ENCODE measurements at regions not wholly inside any gene's neighbourhood (a gene's known extent, or its start where the extent isn't known, plus 50 kb on each side); places are given as distances from the start of the nearest gene placed in this dataset.

GRCh38 chr10:8240861-8241260, 186.4 kb downstream of the GATA3 start:
- H3K27ac ChIP-seq (ENCODE audit: low read depth, low read length), result no peak overlapping the region
- H4K20me1 ChIP-seq (ENCODE audit: low read depth, low read length), result no peaks in the 10 kb centered on the region
- no peaks in the 10 kb centered on the region for H3K79me2 ChIP-seq (ENCODE audit: insufficient read depth, low read length)
- H3K9me2 ChIP-seq (replicated peaks; ENCODE audit: insufficient read depth, low read length), result no peaks in the 10 kb centered on the region
- H3F3A ChIP-seq (ENCODE audit: insufficient read depth), result no peaks in the 10 kb centered on the region
- TF ChIP-seq CTCF (IDR thresholded peaks at IDR 0.05; ENCODE audit: insufficient read depth, low read length, poor library complexity, severe bottlenecking) (no peak), EZH2phosphoT487 (conservative IDR thresholded peaks at IDR 0.05; ENCODE audit: low read length) (no peak)
- no peaks in the 10 kb centered on the region for H3K27me3 ChIP-seq (ENCODE audit: low read length)
- H3K9ac ChIP-seq (ENCODE audit: low read length), result no peak overlapping the region
- H3K9me3 ChIP-seq (ENCODE audit: insufficient read depth, low read length), result no peaks in the 10 kb centered on the region
- H3K36me3 ChIP-seq (ENCODE audit: low read length), result no peaks in the 10 kb centered on the region
- H3K4me3 ChIP-seq (ENCODE audit: insufficient read depth, low read length, poor library complexity, severe bottlenecking), result no peak overlapping the region
- no peak overlapping the region for H2AFZ ChIP-seq (ENCODE audit: low read depth, low read length, severe bottlenecking)
- no peak overlapping the region for H3K4me2 ChIP-seq (ENCODE audit: low read depth, low read length, poor library complexity, severe bottlenecking)

GRCh38 chr10:8242295-8242872, 187.9 kb downstream of the GATA3 start:
- H3K79me2 ChIP-seq (ENCODE audit: insufficient read depth, low read length), result no peaks in the 10 kb centered on the region
- H2AFZ ChIP-seq (ENCODE audit: low read depth, low read length, severe bottlenecking), result no peak overlapping the region
- H3K27ac ChIP-seq (ENCODE audit: low read depth, low read length), result no peak overlapping the region
- H3F3A ChIP-seq (ENCODE audit: insufficient read depth), result no peaks in the 10 kb centered on the region
- H3K27me3 ChIP-seq (ENCODE audit: low read length), result no peaks in the 10 kb centered on the region
- TF ChIP-seq EZH2phosphoT487 (conservative IDR thresholded peaks at IDR 0.05; ENCODE audit: low read length), result no peak
- no peak for TF ChIP-seq CTCF (IDR thresholded peaks at IDR 0.05; ENCODE audit: insufficient read depth, low read length, poor library complexity, severe bottlenecking)
- no peak overlapping the region for H3K4me3 ChIP-seq (ENCODE audit: insufficient read depth, low read length, poor library complexity, severe bottlenecking)
- no peak overlapping the region for H3K4me2 ChIP-seq (ENCODE audit: low read depth, low read length, poor library complexity, severe bottlenecking)
- H3K9ac ChIP-seq (ENCODE audit: low read length), result no peak overlapping the region
- H3K36me3 ChIP-seq (ENCODE audit: low read length), result no peaks in the 10 kb centered on the region
- no peaks in the 10 kb centered on the region for H3K9me3 ChIP-seq (ENCODE audit: insufficient read depth, low read length)
- H3K9me2 ChIP-seq (replicated peaks; ENCODE audit: insufficient read depth, low read length), result no peaks in the 10 kb centered on the region
- no peaks in the 10 kb centered on the region for H4K20me1 ChIP-seq (ENCODE audit: low read depth, low read length)

- H3K4me3 ChIP-seq (ENCODE audit: insufficient read depth, low read length, poor library complexity, severe bottlenecking), result no peak overlapping the region
- H3K9me2 ChIP-seq (replicated peaks; ENCODE audit: insufficient read depth, low read length), result no peaks in the 10 kb centered on the region; the same call in 1 of the 2 replicates
- TF ChIP-seq EZH2phosphoT487 (conservative IDR thresholded peaks at IDR 0.05; ENCODE audit: low read length) (no peak), CTCF (IDR thresholded peaks at IDR 0.05; ENCODE audit: insufficient read depth, low read length, poor library complexity, severe bottlenecking) (no peak)
- H3K9me3 ChIP-seq (ENCODE audit: insufficient read depth, low read length), result no peaks in the 10 kb centered on the region
- no peaks in the 10 kb centered on the region for H4K20me1 ChIP-seq (ENCODE audit: low read depth, low read length)
- no peak overlapping the region for H3K27ac ChIP-seq (ENCODE audit: low read depth, low read length)
- no peaks in the 10 kb centered on the region for H3K79me2 ChIP-seq (ENCODE audit: insufficient read depth, low read length)
- H3F3A ChIP-seq (ENCODE audit: insufficient read depth), result no peaks in the 10 kb centered on the region
- H3K36me3 ChIP-seq (ENCODE audit: low read length), result no peaks in the 10 kb centered on the region
- no peak overlapping the region for H3K9ac ChIP-seq (ENCODE audit: low read length)
- no peak overlapping the region for H2AFZ ChIP-seq (ENCODE audit: low read depth, low read length, severe bottlenecking)
- H3K4me2 ChIP-seq (ENCODE audit: low read depth, low read length, poor library complexity, severe bottlenecking), result no peak overlapping the region
- no peaks in the 10 kb centered on the region for H3K27me3 ChIP-seq (ENCODE audit: low read length)
Observed at GRCh38 chr10:8245131-8245813, 190.8 kb downstream of the GATA3 start.
